Neural crest cell (in vitro differentiated cells): ENCODE measurements at regions not wholly inside any gene's neighbourhood (a gene's known extent, or its start where the extent isn't known, plus 50 kb on each side); places are given as distances from the start of the nearest gene placed in this dataset.

Experiments used
- DNase-seq: peaks from one replicate; pipeline ENCODE4 v3.0.0; 2021; ENCODE audit warnings: low read depth, mixed read lengths, low spot score
- H3K27ac Mint-ChIP-seq: one replicate; pipeline ENCODE4 v1.8.0; 2021; ENCODE audit warnings: mild to moderate bottlenecking, mixed read lengths; ENCODE audit not compliant: unreplicated experiment
- H3K27me3 Mint-ChIP-seq: 2 replicates; pipeline ENCODE4 v1.8.0; 2021; ENCODE audit warnings: low read depth, mild to moderate bottlenecking, mixed read lengths
- H3K36me3 Mint-ChIP-seq: 2 replicates; pipeline ENCODE4 v1.8.0; 2021; ENCODE audit warnings: low read depth, mild to moderate bottlenecking, mixed read lengths
- H3K4me1 Mint-ChIP-seq: 2 replicates; pipeline ENCODE4 v1.8.0; 2021; ENCODE audit warnings: mixed read lengths
- H3K4me3 Mint-ChIP-seq: one replicate; pipeline ENCODE4 v1.8.0; 2021; ENCODE audit warnings: mild to moderate bottlenecking, mixed read lengths
- H3K9me3 Mint-ChIP-seq: 2 replicates; pipeline ENCODE4 v1.8.0; 2021; ENCODE audit warnings: mixed read lengths
- CTCF ChIP-seq: fragments of 200-600 bp; sonication (generic); conservative IDR thresholded peaks from 2 replicates; pipeline ENCODE4 v1.5.0; 2021; ENCODE audit warnings: antibody characterized with exemption, mild to moderate bottlenecking

- no peak overlapping the region for H3K4me3 Mint-ChIP-seq
- no peak overlapping the region for H3K27ac Mint-ChIP-seq
- H3K36me3 Mint-ChIP-seq: no peaks in the 10 kb centered on the region
- no peaks in the 10 kb centered on the region for H3K27me3 Mint-ChIP-seq
- no peak for TF ChIP-seq CTCF
- H3K4me1 Mint-ChIP-seq: no peaks in the 10 kb centered on the region
- no peak for DNase-seq
- no peaks in the 10 kb centered on the region for H3K9me3 Mint-ChIP-seq
Observed at GRCh38 chr7:124460056-124460450, 305.5 kb downstream of the GPR37 start.

GRCh38 chr7:124459101-124460055 is 306.2 kb downstream of the GPR37 start:
- Mint-ChIP-seq H3K27ac (no peak overlapping the region), H3K4me3 (no peak overlapping the region), H3K4me1 (no peaks in the 10 kb centered on the region), H3K27me3 (no peaks in the 10 kb centered on the region), H3K36me3 (no peaks in the 10 kb centered on the region), H3K9me3 (no peaks in the 10 kb centered on the region)
- no peak for DNase-seq
- TF ChIP-seq CTCF: no peak

- Mint-ChIP-seq H3K4me3 (no peak overlapping the region), H3K36me3 (no peaks in the 10 kb centered on the region), H3K27ac (no peak overlapping the region)
Observed at GRCh38 chr7:124457841-124458240, 307.8 kb downstream of the GPR37 start.

GRCh38 chr7:124456286-124456685 is 309.3 kb downstream of the GPR37 start:
- Mint-ChIP-seq H3K4me3 (no peak overlapping the region), H3K27me3 (no peaks in the 10 kb centered on the region), H3K9me3 (no peaks in the 10 kb centered on the region), H3K36me3 (no peaks in the 10 kb centered on the region), H3K4me1 (no peaks in the 10 kb centered on the region), H3K27ac (no peak overlapping the region)
- no peak for DNase-seq
- no peak for TF ChIP-seq CTCF

More at GRCh38 chr7:124457841-124458240, 307.8 kb downstream of the GPR37 start:
- Mint-ChIP-seq H3K4me1 (no peaks in the 10 kb centered on the region), H3K9me3 (no peaks in the 10 kb centered on the region), H3K27me3 (no peaks in the 10 kb centered on the region)
- TF ChIP-seq CTCF: no peak
- no peak for DNase-seq

GRCh38 chr7:124452186-124452585 is 313.4 kb downstream of the GPR37 start:
- Mint-ChIP-seq H3K27ac (peak overlapping the region; percentile 47), H3K9me3 (no peaks in the 10 kb centered on the region), H3K4me3 (no peak overlapping the region), H3K4me1 (no peaks in the 10 kb centered on the region), H3K27me3 (no peaks in the 10 kb centered on the region), H3K36me3 (no peaks in the 10 kb centered on the region)
- DNase-seq: no peak
- TF ChIP-seq CTCF: no peak
